Osteocyte (in vitro differentiated cells): ENCODE measurements at regions not wholly inside any gene's neighbourhood (a gene's known extent, or its start where the extent isn't known, plus 50 kb on each side); places are given as distances from the start of the nearest gene placed in this dataset.
A peak's percentile ranks its signal among the peaks of the same experiment; 100 is the strongest.

Experiments used
- DNase-seq: peaks from one replicate; pipeline ENCODE4 v3.0.0; 2021; ENCODE audit warnings: mixed read lengths; ENCODE audit not compliant: unreplicated experiment; ENCODE audit errors: extremely low spot score
- H3K27ac Mint-ChIP-seq: one replicate; pipeline ENCODE4 v1.8.0; 2021; ENCODE audit warnings: mild to moderate bottlenecking, mixed read lengths; ENCODE audit not compliant: unreplicated experiment
- H3K27me3 Mint-ChIP-seq: one replicate; pipeline ENCODE4 v1.8.0; 2021; ENCODE audit warnings: mixed read lengths; ENCODE audit not compliant: unreplicated experiment
- H3K36me3 Mint-ChIP-seq: one replicate; pipeline ENCODE4 v1.8.0; 2021; ENCODE audit warnings: mixed read lengths; ENCODE audit not compliant: unreplicated experiment
- H3K4me1 Mint-ChIP-seq: one replicate; pipeline ENCODE4 v1.8.0; 2021; ENCODE audit warnings: mixed read lengths; ENCODE audit not compliant: unreplicated experiment
- H3K4me3 Mint-ChIP-seq: one replicate; pipeline ENCODE4 v1.8.0; 2021; ENCODE audit warnings: mild to moderate bottlenecking, moderate library complexity, mixed read lengths; ENCODE audit not compliant: unreplicated experiment
- H3K9me3 Mint-ChIP-seq: one replicate; pipeline ENCODE4 v1.8.0; 2021; ENCODE audit warnings: mixed read lengths; ENCODE audit not compliant: unreplicated experiment
- TF ChIP-seq, protein P1 (sequence below): fragments of 200-600 bp; sonication (generic); IDR thresholded peaks from 2 replicates; pipeline ENCODE4 v1.5.0; 2021; ENCODE audit warnings: antibody characterized with exemption, mild to moderate bottlenecking, moderate library complexity

DNA sequence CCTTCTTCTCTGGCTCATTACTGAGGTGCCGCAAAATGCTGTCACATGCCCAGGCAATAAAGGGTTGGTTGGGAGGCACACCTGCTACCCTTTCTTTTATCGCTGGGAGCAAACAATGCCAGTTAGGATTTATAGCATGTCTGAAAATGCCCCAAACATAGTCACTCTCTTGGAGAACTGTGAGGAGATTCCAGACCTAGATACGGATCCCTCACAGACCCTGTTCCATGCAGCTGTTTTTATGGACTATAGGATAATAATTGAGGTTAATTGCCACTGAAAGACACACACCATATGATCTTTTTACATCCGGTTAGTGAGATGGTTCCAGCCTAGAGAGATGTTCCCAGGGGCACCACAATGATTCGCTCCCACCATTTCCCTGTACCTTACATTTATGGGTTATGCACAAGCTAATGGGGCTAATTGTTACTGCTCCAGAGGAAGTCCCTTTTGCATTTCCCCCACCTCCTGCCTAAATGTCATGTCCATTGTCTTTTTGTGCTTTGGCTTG lies 318.1 kb downstream of the PIK3R1 start:
- Mint-ChIP-seq H3K9me3 (no peaks in the 10 kb centered on the region), H3K36me3 (no peaks in the 10 kb centered on the region), H3K4me3 (no peak overlapping the region), H3K4me1 (peaks cover 46% of the 10 kb centered on the region), H3K27me3 (no peaks in the 10 kb centered on the region), H3K27ac (peak overlapping the region; percentile 64)
- DNase-seq: no peak
- TF ChIP-seq, protein P1, sequence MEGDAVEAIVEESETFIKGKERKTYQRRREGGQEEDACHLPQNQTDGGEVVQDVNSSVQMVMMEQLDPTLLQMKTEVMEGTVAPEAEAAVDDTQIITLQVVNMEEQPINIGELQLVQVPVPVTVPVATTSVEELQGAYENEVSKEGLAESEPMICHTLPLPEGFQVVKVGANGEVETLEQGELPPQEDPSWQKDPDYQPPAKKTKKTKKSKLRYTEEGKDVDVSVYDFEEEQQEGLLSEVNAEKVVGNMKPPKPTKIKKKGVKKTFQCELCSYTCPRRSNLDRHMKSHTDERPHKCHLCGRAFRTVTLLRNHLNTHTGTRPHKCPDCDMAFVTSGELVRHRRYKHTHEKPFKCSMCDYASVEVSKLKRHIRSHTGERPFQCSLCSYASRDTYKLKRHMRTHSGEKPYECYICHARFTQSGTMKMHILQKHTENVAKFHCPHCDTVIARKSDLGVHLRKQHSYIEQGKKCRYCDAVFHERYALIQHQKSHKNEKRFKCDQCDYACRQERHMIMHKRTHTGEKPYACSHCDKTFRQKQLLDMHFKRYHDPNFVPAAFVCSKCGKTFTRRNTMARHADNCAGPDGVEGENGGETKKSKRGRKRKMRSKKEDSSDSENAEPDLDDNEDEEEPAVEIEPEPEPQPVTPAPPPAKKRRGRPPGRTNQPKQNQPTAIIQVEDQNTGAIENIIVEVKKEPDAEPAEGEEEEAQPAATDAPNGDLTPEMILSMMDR: no peak

DNA sequence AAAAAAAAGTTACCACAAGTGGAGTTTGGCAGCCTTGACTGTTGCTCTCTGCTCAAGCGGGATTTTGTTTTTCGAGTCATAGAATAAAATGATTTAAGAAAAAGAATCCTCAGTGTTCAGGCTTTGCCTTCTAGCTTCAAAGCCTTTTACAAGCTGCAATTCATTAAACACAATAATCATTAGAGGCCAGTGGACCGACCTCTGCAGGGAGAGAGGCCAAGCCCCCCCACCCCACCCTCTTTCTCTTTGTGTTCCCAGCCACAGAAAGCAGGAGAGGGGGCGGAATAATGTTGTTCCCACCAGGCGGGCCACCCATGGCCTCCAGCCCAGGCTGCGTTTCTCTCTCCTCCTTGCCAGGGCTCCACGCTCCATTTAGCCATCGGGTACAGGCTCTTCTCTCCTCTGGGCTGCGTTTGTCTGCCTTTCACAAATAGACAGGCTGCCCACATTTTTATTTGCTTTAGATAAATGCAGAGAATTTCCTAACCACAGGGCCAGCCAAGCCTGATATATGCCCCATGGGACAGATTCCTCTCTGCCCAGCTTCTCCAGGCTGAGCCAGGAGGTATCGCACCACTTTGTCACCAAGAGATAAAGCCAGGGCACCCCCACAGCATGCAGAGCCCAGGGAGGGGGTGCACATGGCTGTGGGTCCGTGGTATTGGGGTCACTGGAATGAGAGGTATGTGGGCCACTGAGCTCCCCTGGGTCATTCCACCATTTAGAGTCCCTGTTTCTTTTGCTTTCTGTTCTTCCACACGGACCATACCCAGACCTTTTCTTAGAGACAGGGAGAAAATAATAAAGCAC lies 318.8 kb downstream of the PIK3R1 start:
- H3K9me3 Mint-ChIP-seq: no peaks in the 10 kb centered on the region
- no peaks in the 10 kb centered on the region for H3K36me3 Mint-ChIP-seq
- peak overlapping the region; percentile 26 for H3K4me3 Mint-ChIP-seq
- H3K27me3 Mint-ChIP-seq: no peaks in the 10 kb centered on the region
- H3K4me1 Mint-ChIP-seq: peaks cover 44% of the 10 kb centered on the region
- H3K27ac Mint-ChIP-seq: peak overlapping the region; percentile 82
- TF ChIP-seq, protein P1: no peak
- DNase-seq: no peak

DNA sequence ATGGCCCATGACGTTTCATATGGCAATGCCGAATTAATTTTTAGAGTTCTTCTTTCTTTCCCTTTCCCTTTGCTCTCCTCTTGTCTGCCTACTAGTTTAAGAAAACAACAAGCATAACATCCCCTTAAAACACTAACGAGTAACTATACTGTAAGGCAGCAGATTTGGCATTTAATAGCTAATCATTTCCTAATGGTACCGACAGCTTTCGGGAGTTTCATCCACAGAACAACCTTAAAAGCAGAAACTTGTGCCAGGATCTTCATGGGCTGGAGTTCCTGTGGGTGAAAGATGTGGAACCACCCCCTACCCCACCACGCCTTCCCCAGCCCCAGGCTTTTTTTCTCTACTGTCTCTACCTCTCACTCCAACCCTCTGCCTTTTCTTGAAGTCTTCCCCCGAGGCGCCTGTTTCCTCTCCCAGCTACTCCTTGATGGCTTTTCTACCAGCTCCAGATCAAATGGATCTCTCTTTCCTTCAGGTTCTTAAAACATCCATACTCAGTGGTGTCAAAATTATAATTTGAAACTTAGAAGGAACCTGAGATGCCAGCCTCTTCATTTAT lies 319.5 kb downstream of the PIK3R1 start:
- peak overlapping the region; percentile 82 for H3K27ac Mint-ChIP-seq
- H3K9me3 Mint-ChIP-seq: no peaks in the 10 kb centered on the region
- H3K27me3 Mint-ChIP-seq: no peaks in the 10 kb centered on the region
- H3K4me1 Mint-ChIP-seq: peaks cover 40% of the 10 kb centered on the region
- no peak overlapping the region for H3K4me3 Mint-ChIP-seq
- TF ChIP-seq, protein P1: no peak
- DNase-seq: no peak
- no peaks in the 10 kb centered on the region for H3K36me3 Mint-ChIP-seq

DNA sequence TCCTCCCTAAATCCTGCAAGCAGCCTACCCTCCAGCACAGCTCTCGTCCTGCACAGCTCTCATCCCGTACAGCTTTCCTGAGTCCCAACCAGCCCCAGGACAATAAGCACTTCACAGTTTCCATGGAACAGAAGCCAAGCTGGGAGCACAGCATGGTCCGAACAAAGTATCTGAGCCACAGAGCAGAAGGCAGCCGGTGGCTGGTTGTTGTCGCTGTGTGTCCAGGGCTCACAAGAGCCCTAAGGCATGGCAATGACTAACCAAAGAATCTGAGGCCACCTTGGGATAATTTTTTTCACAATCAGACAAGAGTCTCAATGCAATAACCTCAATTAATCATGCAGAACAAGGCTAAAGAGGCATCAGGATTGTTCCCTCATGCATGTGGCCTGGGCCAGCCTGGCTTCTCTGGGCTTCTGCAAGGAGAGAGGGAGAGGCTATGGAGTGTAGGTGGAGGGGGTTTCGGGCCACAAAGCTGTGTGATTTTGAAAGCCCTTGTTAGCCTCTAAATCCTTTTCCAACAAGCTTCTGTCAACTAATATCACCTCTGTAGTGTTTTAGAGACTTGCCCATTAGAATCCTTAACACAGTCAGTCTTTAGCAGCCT lies 323.4 kb downstream of the PIK3R1 start:
- DNase-seq: no peak
- Mint-ChIP-seq H3K4me3 (no peak overlapping the region), H3K36me3 (no peaks in the 10 kb centered on the region), H3K27ac (no peak overlapping the region), H3K27me3 (no peaks in the 10 kb centered on the region), H3K4me1 (peaks cover 54% of the 10 kb centered on the region), H3K9me3 (no peaks in the 10 kb centered on the region)
- TF ChIP-seq, protein P1: no peak
